ENCODE measurements at regions not wholly inside any gene's neighbourhood (a gene's known extent, or its start where the extent isn't known, plus 50 kb on each side); places are given as distances from the start of the nearest gene placed in this dataset.

- TF ChIP-seq CTCF (IDR thresholded peaks at IDR 0.05): no peak
- no peak for TF ChIP-seq EZH2 (IDR thresholded peaks at IDR 0.05; ENCODE audit: borderline replicate concordance, insufficient read depth, low read depth, low read length, poor library complexity, severe bottlenecking)
Observed at GRCh38 chr9:91502475-91502874, 78.8 kb upstream of the NFIL3 start.
